ENCODE measurements at regions not wholly inside any gene's neighbourhood (a gene's known extent, or its start where the extent isn't known, plus 50 kb on each side); places are given as distances from the start of the nearest gene placed in this dataset.

DNA sequence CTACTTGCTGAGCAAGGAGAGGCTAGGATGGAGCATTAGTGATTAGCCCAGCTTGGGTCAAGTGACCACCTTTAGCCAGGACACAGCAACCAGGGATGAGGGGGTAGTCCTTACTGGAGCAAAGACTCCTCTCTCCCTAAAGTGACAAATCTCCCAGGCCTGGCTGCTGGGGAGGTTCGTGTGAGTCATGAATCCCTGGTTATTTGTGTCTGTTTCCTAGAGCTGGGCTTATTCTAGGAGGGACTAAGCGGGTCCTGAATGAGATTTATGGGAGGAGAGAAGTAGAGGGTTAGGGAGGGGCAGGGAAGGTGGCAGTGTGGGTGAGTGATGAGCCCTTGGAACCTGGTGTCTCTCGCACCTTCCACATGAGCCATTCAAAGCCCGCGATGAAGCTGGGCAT lies 487.3 kb downstream of the TSHZ3 start:
- H3K4me1 Mint-ChIP-seq: no peaks in the 10 kb centered on the region
- H3K9me3 Mint-ChIP-seq: peaks cover under 1% of the 10 kb centered on the region; the same call in 2 of the 3 replicates
- no peak overlapping the region for H3K27ac Mint-ChIP-seq
- H3K4me3 Mint-ChIP-seq: no peak overlapping the region
- no peak overlapping the region for H2AFZ ChIP-seq
- no peaks in the 10 kb centered on the region for H3K79me2 ChIP-seq (replicated peaks; ENCODE audit: insufficient read depth)
- DNase-seq (ENCODE audit: low spot score) (no peak), ATAC-seq (no peak)
- no peak for TF ChIP-seq STAT1 (IDR thresholded peaks at IDR 0.05; ENCODE audit: unreplicated experiment)
- TF ChIP-seq, protein P1, sequence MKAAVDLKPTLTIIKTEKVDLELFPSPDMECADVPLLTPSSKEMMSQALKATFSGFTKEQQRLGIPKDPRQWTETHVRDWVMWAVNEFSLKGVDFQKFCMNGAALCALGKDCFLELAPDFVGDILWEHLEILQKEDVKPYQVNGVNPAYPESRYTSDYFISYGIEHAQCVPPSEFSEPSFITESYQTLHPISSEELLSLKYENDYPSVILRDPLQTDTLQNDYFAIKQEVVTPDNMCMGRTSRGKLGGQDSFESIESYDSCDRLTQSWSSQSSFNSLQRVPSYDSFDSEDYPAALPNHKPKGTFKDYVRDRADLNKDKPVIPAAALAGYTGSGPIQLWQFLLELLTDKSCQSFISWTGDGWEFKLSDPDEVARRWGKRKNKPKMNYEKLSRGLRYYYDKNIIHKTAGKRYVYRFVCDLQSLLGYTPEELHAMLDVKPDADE (IDR thresholded peaks at IDR 0.05): no peak
- no peak for TF ChIP-seq EZH2 (IDR thresholded peaks at IDR 0.05; ENCODE audit: low read depth, unreplicated experiment)
- TF ChIP-seq NANOG (IDR thresholded peaks at IDR 0.05; ENCODE audit: borderline replicate concordance): no peak
- no peak for TF ChIP-seq CREB1 (CRISPR knock-in tag; IDR thresholded peaks at IDR 0.05; ENCODE audit: low read depth)
- no peak for TF ChIP-seq JUNB (IDR thresholded peaks at IDR 0.05; ENCODE audit: unreplicated experiment)
- no peak for TF ChIP-seq ZNF331 (CRISPR knock-in tag; IDR thresholded peaks at IDR 0.05; ENCODE audit: low read depth)
- no peak for TF ChIP-seq ZNF114 (CRISPR knock-in tag; IDR thresholded peaks at IDR 0.05)
- no peak for TF ChIP-seq CTCF (conservative IDR thresholded peaks at IDR 0.05; ENCODE audit: low read depth in 2 of 2)
- no peaks in the 10 kb centered on the region for H3K36me3 ChIP-seq (ENCODE audit: insufficient read depth)
- H3K36me3 Mint-ChIP-seq (ENCODE audit: low read depth): no peaks in the 10 kb centered on the region; the same call in 2 of the 3 replicates
- H3K27me3 ChIP-seq (ENCODE audit: insufficient read depth): no peaks in the 10 kb centered on the region
- H3K27me3 Mint-ChIP-seq (ENCODE audit: insufficient read depth, low read depth, poor library complexity): peaks cover 2% of the 10 kb centered on the region
- no peak overlapping the region for H3K4me2 ChIP-seq
- H3F3A ChIP-seq (replicated peaks; ENCODE audit: low read depth): no peaks in the 10 kb centered on the region
- no peak overlapping the region for H3K4me3 ChIP-seq
- H4K20me1 ChIP-seq (replicated peaks; ENCODE audit: insufficient read depth): no peaks in the 10 kb centered on the region
- H3K27ac ChIP-seq (ENCODE audit: low read depth): no peak overlapping the region
- no peaks in the 10 kb centered on the region for H3K9me2 ChIP-seq (ENCODE audit: insufficient read depth)
- no peaks in the 10 kb centered on the region for H3K4me1 ChIP-seq (ENCODE audit: insufficient read depth)

DNA sequence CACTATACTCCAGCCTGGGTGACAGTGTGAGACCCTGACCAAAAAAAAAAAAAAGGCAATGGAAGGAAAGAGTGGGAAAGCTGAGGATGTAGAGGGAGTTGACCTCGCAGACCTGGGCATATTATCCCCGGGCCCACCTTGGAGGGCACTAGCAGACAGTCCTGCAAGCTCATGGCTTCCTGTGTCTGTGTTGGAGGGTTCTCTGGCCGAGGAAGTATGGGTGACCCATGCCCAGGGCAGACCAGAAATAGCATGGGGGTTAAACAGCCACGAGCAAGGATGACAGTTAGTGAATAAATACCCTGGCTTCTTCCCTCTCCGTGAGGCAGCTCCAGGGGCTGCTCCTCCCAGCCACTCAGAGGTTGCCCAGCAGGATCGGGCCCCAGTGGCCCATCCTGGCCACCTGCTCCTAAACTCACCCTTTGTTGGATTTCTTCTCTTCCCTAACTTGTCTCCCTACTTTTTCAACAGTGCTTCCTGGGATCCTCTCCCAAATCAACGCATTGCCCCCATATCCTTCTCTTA lies 485.8 kb downstream of the ZNF536 start:
- Mint-ChIP-seq H3K9me3 (no peaks in the 10 kb centered on the region), H3K36me3 (ENCODE audit: low read depth) (no peaks in the 10 kb centered on the region), H3K27ac (no peak overlapping the region), H3K27me3 (ENCODE audit: insufficient read depth, low read depth, poor library complexity) (peaks cover 2% of the 10 kb centered on the region), H3K4me1 (no peaks in the 10 kb centered on the region), H3K4me3 (no peak overlapping the region)
- Histone ChIP-seq H3K4me1 (ENCODE audit: insufficient read depth) (no peaks in the 10 kb centered on the region), H3F3A (replicated peaks; ENCODE audit: low read depth) (no peaks in the 10 kb centered on the region), H3K9me2 (ENCODE audit: insufficient read depth) (no peaks in the 10 kb centered on the region; the same call in 1 of the 2 replicates), H3K4me3 (no peak overlapping the region), H3K27me3 (ENCODE audit: insufficient read depth) (no peaks in the 10 kb centered on the region), H3K36me3 (ENCODE audit: insufficient read depth) (no peaks in the 10 kb centered on the region), H4K20me1 (replicated peaks; ENCODE audit: insufficient read depth) (no peaks in the 10 kb centered on the region), H3K27ac (ENCODE audit: low read depth) (no peak overlapping the region), H2AFZ (peak overlapping the region; percentile 38; the same call in 1 of the 2 replicates), H3K4me2 (no peak overlapping the region), H3K79me2 (replicated peaks; ENCODE audit: insufficient read depth) (no peaks in the 10 kb centered on the region)
- TF ChIP-seq ZNF331 (CRISPR knock-in tag; IDR thresholded peaks at IDR 0.05; ENCODE audit: low read depth) (no peak), CREB1 (CRISPR knock-in tag; IDR thresholded peaks at IDR 0.05; ENCODE audit: low read depth) (no peak), JUNB (IDR thresholded peaks at IDR 0.05; ENCODE audit: unreplicated experiment) (no peak), NANOG (IDR thresholded peaks at IDR 0.05; ENCODE audit: borderline replicate concordance) (no peak), CTCF (conservative IDR thresholded peaks at IDR 0.05; ENCODE audit: low read depth in 2 of 2) (no peak), STAT1 (IDR thresholded peaks at IDR 0.05; ENCODE audit: unreplicated experiment) (no peak)
- ATAC-seq (no peak), DNase-seq (ENCODE audit: low spot score) (no peak)
